Neural cell (in vitro differentiated cells): ENCODE measurements at regions not wholly inside any gene's neighbourhood (a gene's known extent, or its start where the extent isn't known, plus 50 kb on each side); places are given as distances from the start of the nearest gene placed in this dataset.

Experiments
- EP300 ChIP-seq: fragments of 450-650 bp; conservative IDR thresholded peaks from 2 replicates; pipeline ENCODE4 v1.6.1; 2014; ENCODE audit warnings: antibody characterized with exemption, mild to moderate bottlenecking, moderate library complexity; ENCODE audit not compliant: poor library complexity, severe bottlenecking
- TF ChIP-seq, protein P1 (sequence below): fragments of 450-650 bp; IDR thresholded peaks from 2 replicates; pipeline ENCODE4 v1.5.1; 2014; ENCODE audit warnings: antibody characterized with exemption, mild to moderate bottlenecking, moderate library complexity; ENCODE audit not compliant: poor library complexity, severe bottlenecking

GRCh38 chr2:147600223-147600622 is 244.6 kb upstream of the ACVR2A start:
- TF ChIP-seq, protein P1, sequence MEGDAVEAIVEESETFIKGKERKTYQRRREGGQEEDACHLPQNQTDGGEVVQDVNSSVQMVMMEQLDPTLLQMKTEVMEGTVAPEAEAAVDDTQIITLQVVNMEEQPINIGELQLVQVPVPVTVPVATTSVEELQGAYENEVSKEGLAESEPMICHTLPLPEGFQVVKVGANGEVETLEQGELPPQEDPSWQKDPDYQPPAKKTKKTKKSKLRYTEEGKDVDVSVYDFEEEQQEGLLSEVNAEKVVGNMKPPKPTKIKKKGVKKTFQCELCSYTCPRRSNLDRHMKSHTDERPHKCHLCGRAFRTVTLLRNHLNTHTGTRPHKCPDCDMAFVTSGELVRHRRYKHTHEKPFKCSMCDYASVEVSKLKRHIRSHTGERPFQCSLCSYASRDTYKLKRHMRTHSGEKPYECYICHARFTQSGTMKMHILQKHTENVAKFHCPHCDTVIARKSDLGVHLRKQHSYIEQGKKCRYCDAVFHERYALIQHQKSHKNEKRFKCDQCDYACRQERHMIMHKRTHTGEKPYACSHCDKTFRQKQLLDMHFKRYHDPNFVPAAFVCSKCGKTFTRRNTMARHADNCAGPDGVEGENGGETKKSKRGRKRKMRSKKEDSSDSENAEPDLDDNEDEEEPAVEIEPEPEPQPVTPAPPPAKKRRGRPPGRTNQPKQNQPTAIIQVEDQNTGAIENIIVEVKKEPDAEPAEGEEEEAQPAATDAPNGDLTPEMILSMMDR = no peak
- no peak for TF ChIP-seq EP300
